Calu3 (cell line): ENCODE measurements at regions not wholly inside any gene's neighbourhood (a gene's known extent, or its start where the extent isn't known, plus 50 kb on each side); places are given as distances from the start of the nearest gene placed in this dataset.

ENCODE experiments used
- BruUV-seq: library from RNA; stranded (reverse); fragments of 400-500 nt; replicated peaks from 2 replicates; lab custom pipeline; 2021; lab: Mats Ljungman, UMichigan
- CTCF ChIA-PET: fragments of 300-600 bp; sonication (Branson Sonifier 250); formaldehyde crosslinking; loops from one replicate; lab custom pipeline; 2022; ENCODE audit warnings: antibody characterized with exemption; lab: Charles Lee
- DNase-seq: peaks from one replicate; pipeline ENCODE4 v3.0.0; 2022
- H3K27ac Mint-ChIP-seq: one replicate; pipeline ENCODE4 v1.8.0; 2022; ENCODE audit warnings: mixed read lengths; ENCODE audit not compliant: unreplicated experiment
- H3K27me3 Mint-ChIP-seq: one replicate; pipeline ENCODE4 v1.8.0; 2022; ENCODE audit warnings: mixed read lengths; ENCODE audit not compliant: unreplicated experiment
- H3K36me3 Mint-ChIP-seq: one replicate; pipeline ENCODE4 v1.8.0; 2022; ENCODE audit warnings: mild to moderate bottlenecking, moderate library complexity, mixed read lengths; ENCODE audit not compliant: insufficient read depth, unreplicated experiment
- H3K4me1 Mint-ChIP-seq: one replicate; pipeline ENCODE4 v1.8.0; 2022; ENCODE audit warnings: mild to moderate bottlenecking, low read depth, mixed read lengths; ENCODE audit not compliant: unreplicated experiment
- H3K4me3 Mint-ChIP-seq: one replicate; pipeline ENCODE4 v1.8.0; 2022; ENCODE audit warnings: mild to moderate bottlenecking, low read depth, moderate library complexity, mixed read lengths; ENCODE audit not compliant: unreplicated experiment
- H3K9me3 Mint-ChIP-seq: one replicate; pipeline ENCODE4 v1.8.0; 2022; ENCODE audit warnings: low read depth, mixed read lengths; ENCODE audit not compliant: unreplicated experiment
- intact Hi-C: fragments of 100-400 bp; cut with micrococcal nuclease; formaldehyde crosslinking; loops from one replicate; pipeline ENCODE4 v1.10.0; 2022; ENCODE audit not compliant: unreplicated experiment
- TF ChIP-seq, protein P1 (sequence below): fragments of 200-600 bp; IDR thresholded peaks from one replicate; pipeline ENCODE4 v1.8.0; 2022; ENCODE audit warnings: antibody characterized with exemption; ENCODE audit not compliant: unreplicated experiment

DNA sequence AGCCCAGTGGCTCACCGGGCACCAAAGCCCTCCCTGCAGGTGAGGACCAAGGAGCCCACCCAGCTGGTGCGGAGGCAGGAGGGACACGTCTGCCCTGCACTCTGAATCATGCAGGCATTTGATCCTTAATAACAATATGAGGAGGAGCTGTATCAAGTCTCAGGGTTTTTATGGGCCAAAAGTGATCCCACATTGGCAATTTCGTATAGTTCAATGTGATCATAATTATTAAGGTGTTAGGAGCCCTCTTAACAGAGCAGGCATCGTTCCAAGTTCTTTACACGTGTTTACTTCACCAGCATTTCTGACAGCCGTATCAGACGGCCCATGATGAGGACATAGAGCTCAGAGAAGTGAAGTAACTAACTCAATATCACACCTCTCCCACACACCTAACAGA is 91.9 kb upstream of the PRR5 start:
- TF ChIP-seq, protein P1, sequence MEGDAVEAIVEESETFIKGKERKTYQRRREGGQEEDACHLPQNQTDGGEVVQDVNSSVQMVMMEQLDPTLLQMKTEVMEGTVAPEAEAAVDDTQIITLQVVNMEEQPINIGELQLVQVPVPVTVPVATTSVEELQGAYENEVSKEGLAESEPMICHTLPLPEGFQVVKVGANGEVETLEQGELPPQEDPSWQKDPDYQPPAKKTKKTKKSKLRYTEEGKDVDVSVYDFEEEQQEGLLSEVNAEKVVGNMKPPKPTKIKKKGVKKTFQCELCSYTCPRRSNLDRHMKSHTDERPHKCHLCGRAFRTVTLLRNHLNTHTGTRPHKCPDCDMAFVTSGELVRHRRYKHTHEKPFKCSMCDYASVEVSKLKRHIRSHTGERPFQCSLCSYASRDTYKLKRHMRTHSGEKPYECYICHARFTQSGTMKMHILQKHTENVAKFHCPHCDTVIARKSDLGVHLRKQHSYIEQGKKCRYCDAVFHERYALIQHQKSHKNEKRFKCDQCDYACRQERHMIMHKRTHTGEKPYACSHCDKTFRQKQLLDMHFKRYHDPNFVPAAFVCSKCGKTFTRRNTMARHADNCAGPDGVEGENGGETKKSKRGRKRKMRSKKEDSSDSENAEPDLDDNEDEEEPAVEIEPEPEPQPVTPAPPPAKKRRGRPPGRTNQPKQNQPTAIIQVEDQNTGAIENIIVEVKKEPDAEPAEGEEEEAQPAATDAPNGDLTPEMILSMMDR: no peak
- H3K36me3 Mint-ChIP-seq: no peaks in the 10 kb centered on the region
- intact Hi-C loops: no loop called here
- H3K4me3 Mint-ChIP-seq: no peak overlapping the region
- no peak for DNase-seq
- CTCF ChIA-PET: no interaction called here
- no peak overlapping the region for H3K27ac Mint-ChIP-seq
- H3K9me3 Mint-ChIP-seq: no peaks in the 10 kb centered on the region
- peaks cover 54% of the 10 kb centered on the region for H3K27me3 Mint-ChIP-seq
- no peaks in the 10 kb centered on the region for H3K4me1 Mint-ChIP-seq
- BruUV-seq: no TSS peak

DNA sequence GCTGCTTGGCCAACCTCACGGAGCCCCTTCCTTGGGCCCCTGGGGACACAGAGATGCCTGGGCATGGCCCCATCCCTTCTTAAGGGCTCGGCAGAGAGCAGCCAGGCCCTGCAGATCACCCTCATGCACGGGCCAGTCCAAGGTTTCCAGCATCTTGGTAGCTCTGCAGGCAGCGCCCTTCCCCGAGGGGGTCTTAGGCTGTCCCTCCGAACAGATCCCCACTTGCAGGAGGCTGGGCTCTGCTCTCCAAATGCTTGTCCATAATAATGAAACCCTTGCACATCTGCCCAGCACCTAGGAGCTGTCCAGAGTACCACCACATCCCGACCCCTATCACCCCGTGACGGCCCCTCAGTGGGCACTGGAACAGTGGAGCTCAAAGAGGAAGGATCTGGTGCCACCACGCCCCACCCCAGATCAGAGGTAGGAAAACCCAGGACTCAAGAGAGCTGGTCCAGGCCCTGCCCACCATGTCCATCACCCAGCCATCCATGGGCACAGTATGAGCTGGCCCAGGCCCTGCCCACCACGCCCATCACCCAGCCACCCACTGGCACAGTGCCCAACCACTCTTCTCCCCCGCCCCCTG is 92.5 kb upstream of the PRR5 start:
- H3K27me3 Mint-ChIP-seq: peaks cover 60% of the 10 kb centered on the region
- H3K36me3 Mint-ChIP-seq: no peaks in the 10 kb centered on the region
- BruUV-seq: no TSS peak

DNA sequence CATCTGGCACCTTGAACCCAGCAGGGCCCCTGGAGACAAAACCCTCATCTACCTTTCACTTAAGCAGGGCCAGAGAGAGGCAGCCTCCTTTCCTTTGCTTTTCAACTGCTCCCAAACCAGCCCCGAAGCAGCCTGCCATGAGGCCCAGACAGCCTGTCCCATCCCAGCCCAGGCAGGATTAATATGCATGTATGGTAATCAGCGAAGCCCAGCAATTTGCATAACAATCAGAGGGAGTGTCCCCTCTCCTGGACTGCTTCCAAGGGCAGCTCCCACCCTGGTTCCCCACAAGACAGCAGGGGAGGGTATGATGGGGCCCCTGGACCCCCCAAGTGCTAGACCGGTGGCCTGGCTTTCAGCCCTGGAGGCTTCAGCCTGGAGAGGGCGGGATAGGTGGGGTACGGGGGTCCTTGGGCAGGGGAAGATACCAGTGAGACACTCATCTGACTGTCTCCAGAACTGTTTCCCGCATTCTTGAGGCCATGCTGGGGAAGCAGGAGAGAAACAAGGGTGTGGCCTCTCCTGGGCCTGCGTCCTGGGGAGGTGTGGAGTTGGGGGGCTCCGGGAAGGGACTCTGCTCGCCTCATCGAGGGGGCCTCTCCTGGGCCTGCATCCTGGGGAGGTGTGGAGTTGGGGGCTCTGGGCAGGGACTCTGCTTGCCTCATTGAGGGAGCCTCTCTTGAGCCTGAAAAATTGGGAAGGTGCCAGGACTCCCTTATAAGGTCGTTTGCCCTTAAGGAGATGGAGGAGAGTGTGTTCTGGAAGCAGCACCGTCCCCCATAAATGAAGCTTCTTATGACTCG is 93.2 kb upstream of the PRR5 start:
- TF ChIP-seq, protein P1: no peak
- no peak overlapping the region for H3K27ac Mint-ChIP-seq
- peaks cover 67% of the 10 kb centered on the region for H3K27me3 Mint-ChIP-seq
- BruUV-seq: no TSS peak
- no peak for DNase-seq
- no peaks in the 10 kb centered on the region for H3K4me1 Mint-ChIP-seq
- no peaks in the 10 kb centered on the region for H3K9me3 Mint-ChIP-seq
- intact Hi-C loops: no loop called here
- H3K4me3 Mint-ChIP-seq: no peak overlapping the region
- CTCF ChIA-PET: no interaction called here
- H3K36me3 Mint-ChIP-seq: no peaks in the 10 kb centered on the region

More for the DNA sequence above, 92.5 kb upstream of the PRR5 start:
- H3K4me3 Mint-ChIP-seq: no peak overlapping the region
- no peaks in the 10 kb centered on the region for H3K4me1 Mint-ChIP-seq
- TF ChIP-seq, protein P1: no peak
- no peak overlapping the region for H3K27ac Mint-ChIP-seq
- intact Hi-C loops: no loop called here
- no peaks in the 10 kb centered on the region for H3K9me3 Mint-ChIP-seq
- no peak for DNase-seq
- CTCF ChIA-PET: no interaction called here

DNA sequence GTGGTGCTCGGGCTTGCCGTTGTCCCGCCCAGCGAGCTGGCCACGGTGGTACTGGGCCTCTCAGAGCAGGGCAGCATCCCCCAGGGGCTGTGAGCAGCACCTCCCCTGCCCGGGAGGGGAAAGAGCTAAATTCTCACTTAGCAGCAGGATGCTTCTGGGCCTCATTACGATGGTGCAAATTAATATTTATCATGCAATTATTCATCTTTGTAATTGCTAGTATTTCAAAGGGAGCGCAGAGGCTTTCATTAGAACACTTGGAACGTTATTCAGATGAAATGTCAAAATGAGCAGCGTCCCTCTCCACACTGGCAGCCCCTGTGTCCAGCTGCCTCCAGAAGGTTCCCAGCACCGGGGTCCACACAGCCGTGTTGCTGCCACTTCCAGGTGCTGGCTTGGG is 95.9 kb upstream of the PRR5 start:
- H3K4me3 Mint-ChIP-seq: no peak overlapping the region
- no peaks in the 10 kb centered on the region for H3K9me3 Mint-ChIP-seq
- no TSS peak for BruUV-seq
- no peaks in the 10 kb centered on the region for H3K36me3 Mint-ChIP-seq
- H3K4me1 Mint-ChIP-seq: no peaks in the 10 kb centered on the region
- H3K27me3 Mint-ChIP-seq: peaks cover 88% of the 10 kb centered on the region
- TF ChIP-seq, protein P1: no peak
- no peak for DNase-seq
- intact Hi-C loops: no loop called here
- CTCF ChIA-PET: no interaction called here
- H3K27ac Mint-ChIP-seq: no peak overlapping the region
